Upper lobe of right lung (tissue), 1 donor: ENCODE measurements at regions not wholly inside any gene's neighbourhood (a gene's known extent, or its start where the extent isn't known, plus 50 kb on each side); places are given as distances from the start of the nearest gene placed in this dataset.

Experiments used
- ATAC-seq: fragments of 200-7000 bp; cut with Tn5 transposase; one replicate; pipeline ENCODE4 v1.9.1; 2020; ENCODE audit warnings: mild to moderate bottlenecking, moderate library complexity
- DNase-seq: peaks from one replicate; pipeline ENCODE4 v3.0.0-alpha.2; 2020
- H3K27ac ChIP-seq: fragments of 200-600 bp; one replicate; pipeline ENCODE4 v1.8.0; 2022
- H3K27me3 ChIP-seq: fragments of 200-600 bp; one replicate; pipeline ENCODE4 v1.8.0; 2022; ENCODE audit warnings: mild to moderate bottlenecking
- H3K36me3 ChIP-seq: fragments of 200-600 bp; one replicate; pipeline ENCODE4 v1.8.0; 2022
- H3K4me1 ChIP-seq: fragments of 200-600 bp; one replicate; pipeline ENCODE4 v1.8.0; 2022
- H3K4me3 ChIP-seq: fragments of 200-600 bp; one replicate; pipeline ENCODE4 v1.8.0; 2022; ENCODE audit warnings: mild to moderate bottlenecking
- H3K9me3 ChIP-seq: fragments of 200-600 bp; one replicate; pipeline ENCODE4 v1.8.0; 2022
- intact Hi-C: fragments of 100-400 bp; cut with DNase I; formaldehyde crosslinking; loops from one replicate; pipeline ENCODE4 v1.11.0; 2022
- TF ChIP-seq, protein P1 (sequence below): fragments of 200-600 bp; IDR thresholded peaks from one replicate; pipeline ENCODE4 v1.8.0; 2022; ENCODE audit warnings: antibody characterized with exemption
- donor health status: DM: no; HTN: yes; CAD: no; lungs with severe emphysema.

DNA sequence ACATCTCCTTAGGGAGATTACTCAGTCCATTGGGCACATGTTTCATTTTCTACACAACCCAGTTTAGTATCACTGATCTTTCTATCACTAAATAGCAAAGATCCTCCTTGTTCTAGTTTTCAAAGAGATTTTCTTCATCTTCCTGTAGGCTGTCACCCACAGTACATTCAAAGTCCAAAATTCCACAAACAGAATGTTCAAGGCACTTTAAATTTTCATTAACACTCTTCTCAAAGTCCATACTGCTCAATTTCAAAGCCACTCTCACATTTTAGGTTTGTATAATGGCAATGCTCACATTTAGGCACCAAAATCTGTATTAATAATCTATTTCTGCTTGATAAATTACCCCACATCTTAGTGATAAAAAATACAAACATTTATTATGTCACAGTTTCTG is 152.8 kb downstream of the FSIP2 start:
- no peaks in the 10 kb centered on the region for H3K36me3 ChIP-seq
- H3K27me3 ChIP-seq: no peaks in the 10 kb centered on the region
- no peak for ATAC-seq
- intact Hi-C loops: no loop called here
- DNase-seq: no peak
- H3K4me1 ChIP-seq: no peaks in the 10 kb centered on the region
- TF ChIP-seq, protein P1, sequence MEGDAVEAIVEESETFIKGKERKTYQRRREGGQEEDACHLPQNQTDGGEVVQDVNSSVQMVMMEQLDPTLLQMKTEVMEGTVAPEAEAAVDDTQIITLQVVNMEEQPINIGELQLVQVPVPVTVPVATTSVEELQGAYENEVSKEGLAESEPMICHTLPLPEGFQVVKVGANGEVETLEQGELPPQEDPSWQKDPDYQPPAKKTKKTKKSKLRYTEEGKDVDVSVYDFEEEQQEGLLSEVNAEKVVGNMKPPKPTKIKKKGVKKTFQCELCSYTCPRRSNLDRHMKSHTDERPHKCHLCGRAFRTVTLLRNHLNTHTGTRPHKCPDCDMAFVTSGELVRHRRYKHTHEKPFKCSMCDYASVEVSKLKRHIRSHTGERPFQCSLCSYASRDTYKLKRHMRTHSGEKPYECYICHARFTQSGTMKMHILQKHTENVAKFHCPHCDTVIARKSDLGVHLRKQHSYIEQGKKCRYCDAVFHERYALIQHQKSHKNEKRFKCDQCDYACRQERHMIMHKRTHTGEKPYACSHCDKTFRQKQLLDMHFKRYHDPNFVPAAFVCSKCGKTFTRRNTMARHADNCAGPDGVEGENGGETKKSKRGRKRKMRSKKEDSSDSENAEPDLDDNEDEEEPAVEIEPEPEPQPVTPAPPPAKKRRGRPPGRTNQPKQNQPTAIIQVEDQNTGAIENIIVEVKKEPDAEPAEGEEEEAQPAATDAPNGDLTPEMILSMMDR: no peak
- H3K4me3 ChIP-seq: no peak overlapping the region
- no peak overlapping the region for H3K27ac ChIP-seq
- no peaks in the 10 kb centered on the region for H3K9me3 ChIP-seq

DNA sequence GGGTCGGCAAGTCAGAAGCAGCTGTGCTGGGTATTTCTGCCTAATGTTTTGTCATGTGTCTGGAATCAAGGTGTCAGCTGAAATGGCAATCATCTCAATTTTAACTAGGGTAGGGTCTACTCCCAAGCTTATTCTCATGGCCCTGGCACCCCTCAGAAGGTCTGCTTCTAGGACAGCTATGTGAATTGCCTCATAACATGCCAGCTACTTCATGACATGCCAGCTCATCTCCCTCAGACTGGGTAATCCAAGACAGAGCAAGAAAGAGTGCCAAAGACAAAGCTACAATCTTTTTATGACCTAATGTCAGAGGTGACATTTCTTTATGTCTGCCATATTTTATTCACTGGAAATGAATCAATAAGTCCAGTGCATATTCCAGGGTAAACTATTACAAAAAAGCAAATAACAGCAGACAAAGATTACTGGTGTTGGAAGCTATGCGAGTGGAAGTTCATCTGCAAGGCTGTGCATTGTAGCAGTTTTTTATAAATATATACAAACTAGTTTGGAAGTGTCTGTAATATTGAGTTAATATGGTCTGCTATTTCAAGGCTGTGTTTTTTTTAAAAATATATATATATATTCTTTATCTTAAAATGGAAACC is 153.3 kb downstream of the FSIP2 start:
- Histone ChIP-seq H3K36me3 (no peaks in the 10 kb centered on the region), H3K27ac (no peak overlapping the region), H3K27me3 (no peaks in the 10 kb centered on the region), H3K9me3 (no peaks in the 10 kb centered on the region), H3K4me3 (no peak overlapping the region), H3K4me1 (no peaks in the 10 kb centered on the region)
- ATAC-seq: no peak
- TF ChIP-seq, protein P1: no peak
- intact Hi-C loops: no loop called here
- DNase-seq: no peak

DNA sequence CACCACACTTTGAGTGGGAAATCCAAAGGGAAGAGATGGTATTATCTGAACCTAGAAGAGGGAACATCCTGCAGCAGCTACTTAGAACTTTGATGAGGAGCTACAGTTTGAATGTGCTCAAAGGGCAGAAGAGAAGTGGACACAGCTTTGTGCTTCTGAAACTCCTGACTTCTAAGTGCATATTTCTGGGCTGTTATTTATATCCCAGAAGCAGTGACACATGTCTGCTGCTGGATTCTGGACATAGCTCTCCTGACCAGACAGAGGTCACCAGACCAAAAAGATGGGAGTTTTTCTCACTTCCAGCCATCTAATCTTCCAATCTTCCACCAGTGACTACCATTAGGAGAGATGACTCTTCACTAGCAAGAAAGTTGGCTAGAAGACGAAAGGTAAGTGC is 153.9 kb downstream of the FSIP2 start:
- Histone ChIP-seq H3K27me3 (no peaks in the 10 kb centered on the region), H3K4me1 (no peaks in the 10 kb centered on the region), H3K9me3 (no peaks in the 10 kb centered on the region), H3K4me3 (no peak overlapping the region), H3K36me3 (no peaks in the 10 kb centered on the region), H3K27ac (no peak overlapping the region)
- ATAC-seq (no peak), DNase-seq (no peak)
- TF ChIP-seq, protein P1: no peak
- intact Hi-C loops: no loop called here

DNA sequence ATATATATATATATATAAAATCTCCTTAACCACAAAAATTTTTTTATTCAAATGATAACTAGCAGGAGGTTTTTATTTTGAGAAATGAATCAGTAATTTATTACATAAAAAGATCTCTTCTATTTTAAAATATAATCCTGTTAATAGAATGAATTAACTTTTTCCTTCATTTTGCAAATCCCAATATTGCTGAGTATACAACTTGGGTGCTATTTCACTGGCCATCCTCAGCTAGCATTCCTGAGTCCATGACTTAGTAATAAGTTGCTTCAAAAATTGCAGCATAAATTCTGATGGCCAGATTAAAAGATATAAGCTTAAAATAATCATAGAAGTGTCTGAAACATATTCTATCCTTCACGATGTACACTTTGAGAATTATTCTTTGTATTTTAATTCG is 155.6 kb downstream of the FSIP2 start:
- TF ChIP-seq, protein P1: no peak
- intact Hi-C loops: no loop called here
- Histone ChIP-seq H3K4me1 (no peaks in the 10 kb centered on the region), H3K36me3 (no peaks in the 10 kb centered on the region), H3K9me3 (no peaks in the 10 kb centered on the region), H3K27ac (no peak overlapping the region), H3K27me3 (no peaks in the 10 kb centered on the region), H3K4me3 (no peak overlapping the region)
- no peak for DNase-seq
- no peak for ATAC-seq

DNA sequence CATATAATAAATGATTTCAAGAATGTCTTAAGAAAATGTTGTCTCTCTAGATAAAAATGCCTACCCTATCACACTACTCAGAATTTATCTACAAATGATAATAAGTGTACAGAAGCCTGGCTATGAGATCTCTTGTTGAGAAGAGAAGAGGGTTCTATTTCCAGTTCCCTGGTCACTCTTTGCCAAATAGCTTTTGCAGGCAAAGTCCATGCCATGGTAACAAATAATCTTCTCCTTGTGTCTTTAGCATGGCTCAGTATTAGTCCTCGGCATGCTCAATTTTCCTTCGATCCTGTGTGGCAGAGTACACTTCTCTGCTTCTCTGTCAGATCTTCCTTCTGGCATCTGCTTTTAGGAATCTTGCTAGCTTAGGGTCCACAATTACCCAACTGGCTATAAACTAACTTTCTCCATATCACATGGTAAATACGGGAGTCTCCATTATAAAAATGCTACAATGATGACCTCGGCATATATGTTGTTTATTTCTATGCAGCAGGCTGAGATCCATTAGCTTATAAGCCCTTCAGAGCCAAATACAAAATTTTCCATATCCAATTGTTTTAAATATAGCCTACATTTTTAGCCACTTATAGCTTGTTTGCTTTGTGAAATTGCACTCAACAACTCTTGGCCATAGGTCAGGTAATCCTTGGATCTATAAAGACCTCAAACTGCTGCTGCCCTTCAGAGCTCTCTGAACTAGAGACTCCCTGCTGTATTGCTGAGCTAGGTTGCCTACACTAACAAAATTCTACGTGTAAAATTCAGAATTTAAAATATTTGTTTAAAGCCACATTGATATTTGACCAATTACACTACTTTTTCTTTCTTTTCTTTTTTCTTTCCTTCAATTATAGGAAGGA is 157.5 kb downstream of the FSIP2 start:
- no peak for ATAC-seq
- TF ChIP-seq, protein P1: no peak
- no peaks in the 10 kb centered on the region for H3K36me3 ChIP-seq

More for the DNA sequence above, 157.5 kb downstream of the FSIP2 start:
- no peak overlapping the region for H3K4me3 ChIP-seq
- no peak for DNase-seq
- intact Hi-C loops: no loop called here
- H3K9me3 ChIP-seq: no peaks in the 10 kb centered on the region
- H3K27me3 ChIP-seq: no peaks in the 10 kb centered on the region
- no peaks in the 10 kb centered on the region for H3K4me1 ChIP-seq
- no peak overlapping the region for H3K27ac ChIP-seq
